G401 (cell line): ENCODE measurements at regions not wholly inside any gene's neighbourhood (a gene's known extent, or its start where the extent isn't known, plus 50 kb on each side); places are given as distances from the start of the nearest gene placed in this dataset.

Source experiments
- DNase-seq: peaks from one replicate; pipeline ENCODE4 v3.0.0-alpha.2; 2015; ENCODE audit warnings: low spot score
- in situ Hi-C: cut with HindIII; loops from 2 replicates; pipeline ENCODE4 v1.10.0; 2016; ENCODE audit warnings: low sequenced_read_pairs, mixed read lengths

GRCh38 chr16:65469116-65469515, 347.3 kb upstream of the CDH11 start:
- DNase-seq: no peak
- in situ Hi-C loops: no loop called here

DNA sequence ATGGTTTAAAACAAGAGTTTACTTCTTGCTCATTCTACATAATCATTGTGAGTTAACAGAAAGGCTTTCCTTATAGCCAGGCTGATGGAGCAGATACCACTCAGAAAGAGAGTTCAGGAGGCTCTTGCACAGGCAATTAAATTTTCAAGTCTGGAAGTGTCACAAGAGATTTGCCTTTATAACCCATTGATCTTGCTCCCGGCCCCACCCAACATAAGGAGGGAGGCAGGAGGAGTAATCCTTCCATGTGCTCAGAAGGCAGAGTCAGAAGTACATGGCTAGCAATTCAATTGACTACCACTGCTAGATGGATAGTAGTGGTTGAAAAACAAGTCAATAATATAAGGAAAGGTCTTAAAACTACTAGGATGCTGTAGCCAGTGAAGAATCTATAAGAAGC, 346.3 kb upstream of the CDH11 start:
- DNase-seq: no peak
- in situ Hi-C loops: no loop called here

DNA sequence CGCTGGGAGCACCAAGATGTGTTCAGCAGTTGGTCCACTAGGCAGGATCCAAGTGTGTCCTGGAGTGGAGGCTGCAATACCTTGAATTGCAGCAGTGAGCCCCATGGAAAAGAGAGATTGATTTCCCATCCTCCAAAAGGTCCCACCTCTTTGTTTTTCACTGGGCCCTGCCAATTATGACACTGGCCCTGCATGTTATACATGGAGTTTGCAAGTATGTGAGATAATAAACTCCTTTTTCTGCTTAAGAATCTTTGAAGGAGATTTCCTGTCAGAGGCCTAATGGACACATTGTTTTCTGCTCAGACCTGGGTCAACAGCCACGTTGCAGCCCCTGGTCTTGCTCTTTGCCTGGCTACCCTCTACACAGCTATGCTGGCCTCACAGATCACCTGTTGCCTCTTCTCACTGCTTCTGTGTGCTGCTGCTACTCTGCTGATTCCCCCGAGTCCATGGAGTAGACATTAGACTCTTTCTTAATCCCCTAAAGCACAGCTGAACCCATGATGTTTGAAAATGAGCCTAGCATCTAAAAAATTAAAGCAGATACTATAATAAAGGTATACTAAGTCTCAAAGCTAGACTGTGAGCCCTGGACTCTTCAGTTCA, 341.9 kb upstream of the CDH11 start:
- DNase-seq: no peak
- in situ Hi-C loops: no loop called here

DNA sequence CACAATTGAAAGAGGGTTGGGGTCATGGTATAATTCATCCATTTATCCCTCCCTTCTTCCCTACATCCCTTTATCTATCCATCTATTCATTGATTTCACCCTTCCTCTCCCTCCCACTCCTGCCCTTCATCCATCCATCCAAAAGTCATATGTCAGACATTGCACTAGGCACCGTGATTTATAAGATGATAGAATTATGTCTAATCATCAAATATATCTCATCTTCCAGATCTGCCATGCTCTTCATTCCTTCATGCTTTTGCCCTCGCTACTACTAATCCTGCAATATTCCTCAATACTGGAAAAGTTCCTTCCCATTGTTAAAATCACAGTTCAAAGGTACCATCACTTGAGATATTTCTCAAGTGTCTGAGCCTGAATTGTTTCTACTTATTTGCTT, 335.2 kb upstream of the CDH11 start:
- in situ Hi-C loops: no loop called here
- DNase-seq: no peak

GRCh38 chr16:65455761-65456160, 333.9 kb upstream of the CDH11 start:
- in situ Hi-C loops: no loop called here
- DNase-seq: no peak

DNA sequence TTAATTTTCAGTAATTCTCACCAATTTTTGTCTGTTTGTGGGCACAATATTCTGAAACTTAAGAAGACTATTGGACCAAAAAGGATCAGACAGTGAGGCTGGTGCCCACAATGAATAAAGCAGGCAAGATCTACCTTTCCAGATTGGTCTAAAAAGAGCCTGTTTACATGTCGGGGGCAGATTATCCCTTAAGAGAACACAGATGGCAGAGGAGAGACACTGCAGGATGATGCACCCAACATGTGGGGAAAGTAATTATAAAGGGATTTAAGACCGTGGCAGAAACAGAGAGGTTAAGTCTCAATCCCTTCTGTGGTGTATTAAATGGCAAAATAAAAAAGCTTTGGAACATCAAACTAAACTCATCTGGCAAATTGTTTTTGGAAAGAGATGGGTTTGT, 331.8 kb upstream of the CDH11 start:
- no peak for DNase-seq
- in situ Hi-C loops: no loop called here

- in situ Hi-C loops: no loop called here
These were observed 327.7 kb upstream of the CDH11 start for GRCh38 chr16:65449526-65449925.

GRCh38 chr16:65446427-65446826, 324.6 kb upstream of the CDH11 start:
- no peak for DNase-seq
- in situ Hi-C loops: no loop called here

More at GRCh38 chr16:65449526-65449925, 327.7 kb upstream of the CDH11 start:
- DNase-seq: no peak

DNA sequence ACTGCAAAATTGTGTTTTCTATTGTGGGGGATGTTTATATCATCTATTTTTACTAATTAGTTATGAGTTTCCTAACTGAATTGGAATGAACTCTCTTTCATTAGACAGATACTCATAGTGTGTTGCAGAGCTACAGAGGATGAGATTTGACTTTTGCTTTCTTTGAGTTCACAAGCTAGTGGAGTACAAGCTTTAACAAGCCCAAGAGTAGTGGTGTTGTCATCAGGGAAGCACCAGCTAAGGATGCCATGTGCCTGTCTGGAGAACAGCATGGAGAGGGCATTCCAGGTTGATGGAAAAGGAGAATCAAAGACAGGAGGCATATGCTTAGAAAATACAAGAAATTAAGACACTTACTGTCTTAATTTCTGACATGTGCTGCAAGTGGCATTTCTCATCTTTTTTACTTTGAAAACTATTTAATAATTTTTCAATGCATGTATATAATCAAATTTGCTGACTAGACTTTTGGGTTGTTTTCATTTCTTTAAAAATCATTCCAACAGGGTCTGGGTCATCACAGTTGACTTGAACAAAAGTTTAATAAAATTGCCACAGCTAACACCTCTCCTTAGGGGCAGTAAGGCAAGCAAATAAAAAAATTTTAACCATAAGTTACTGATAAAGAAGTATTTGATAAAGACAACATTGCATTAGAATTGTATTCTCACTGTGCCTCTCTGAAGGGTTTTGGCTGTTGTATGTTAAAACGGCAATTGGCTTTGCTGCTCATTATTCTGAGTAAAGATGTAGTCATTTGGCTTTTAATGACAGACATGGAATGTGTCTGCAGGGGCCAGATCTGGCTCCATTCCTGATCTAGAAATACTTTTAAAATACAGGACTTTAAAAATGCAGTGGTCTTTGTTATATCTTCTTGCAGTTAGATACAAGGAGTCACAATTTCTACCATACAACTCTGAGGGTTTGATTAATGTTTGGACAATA, 323.7 kb upstream of the CDH11 start:
- in situ Hi-C loops: no loop called here
- no peak for DNase-seq

- in situ Hi-C loops: no loop called here
- DNase-seq: no peak
These were observed 319.6 kb upstream of the CDH11 start for GRCh38 chr16:65441501-65441900.

GRCh38 chr16:65429504-65430181, 307.8 kb upstream of the CDH11 start:
- no peak for DNase-seq
- in situ Hi-C loops: no loop called here

GRCh38 chr16:65426484-65426883, 304.6 kb upstream of the CDH11 start:
- in situ Hi-C loops: no loop called here
- no peak for DNase-seq

- DNase-seq: no peak
- in situ Hi-C loops: no loop called here
These were observed 301.1 kb upstream of the CDH11 start for GRCh38 chr16:65422934-65423333.

- in situ Hi-C loops: no loop called here
These were observed 299.7 kb upstream of the CDH11 start for GRCh38 chr16:65421596-65421995.

DNA sequence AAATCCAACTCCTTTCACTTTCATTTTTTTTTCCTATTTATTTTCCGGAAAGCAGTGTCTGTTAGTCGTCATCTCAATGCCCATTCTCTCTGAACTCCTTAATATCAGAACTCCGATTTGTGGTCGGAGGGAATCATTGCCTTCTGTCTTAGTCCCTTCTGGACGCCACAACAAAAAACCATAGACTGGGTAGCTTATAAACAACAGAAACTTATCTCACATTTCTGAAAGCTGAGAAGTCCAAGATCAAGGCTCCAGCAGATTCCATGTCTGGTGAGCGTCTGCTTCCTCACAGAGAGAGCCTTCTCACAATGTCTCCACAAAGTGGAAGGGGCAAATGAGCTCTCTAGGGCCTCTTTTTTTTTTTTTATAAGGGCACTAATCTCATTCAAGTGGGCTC, 296.6 kb upstream of the CDH11 start:
- DNase-seq: no peak
- in situ Hi-C loops: no loop called here

More at GRCh38 chr16:65421596-65421995, 299.7 kb upstream of the CDH11 start:
- DNase-seq: no peak

DNA sequence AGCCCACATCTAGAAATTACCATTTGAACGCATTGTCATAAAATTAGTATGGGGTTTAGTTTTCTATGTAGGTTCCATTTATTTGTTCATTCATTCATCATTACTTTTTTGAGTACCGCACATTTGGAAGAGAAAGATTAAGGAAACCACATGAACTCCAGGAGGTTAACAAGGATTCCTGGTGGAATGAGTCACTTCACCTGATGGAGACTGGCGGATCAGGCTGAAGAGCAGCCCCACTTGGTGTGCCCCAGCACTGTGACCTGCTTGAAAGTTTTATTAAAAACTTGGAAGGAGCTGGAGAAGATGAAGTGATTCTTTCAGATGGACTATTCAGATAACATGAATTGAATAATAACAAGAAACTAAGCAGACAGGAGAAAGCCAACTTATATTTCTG, 293.6 kb upstream of the CDH11 start:
- in situ Hi-C loops: no loop called here
- no peak for DNase-seq

- in situ Hi-C loops: no loop called here
- no peak for DNase-seq
These were observed 292.6 kb upstream of the CDH11 start for GRCh38 chr16:65414284-65414984.

DNA sequence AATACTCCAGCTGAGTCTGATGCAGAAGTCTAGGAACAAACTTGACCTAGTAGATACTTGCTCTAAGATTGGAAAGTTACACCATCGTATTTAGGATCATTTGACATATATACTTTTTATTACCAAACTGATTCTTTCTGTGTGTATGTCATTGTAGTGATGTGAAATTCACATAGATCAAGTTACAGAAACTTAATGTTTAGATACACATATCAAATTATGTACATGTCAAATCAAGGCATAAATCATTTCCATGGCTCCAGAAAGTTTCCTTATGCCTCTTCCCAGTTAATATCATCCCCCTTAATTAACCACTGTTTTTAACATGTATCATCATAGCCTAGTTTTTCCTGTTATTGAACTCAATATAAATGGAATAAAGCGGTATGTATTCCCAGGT, 292.0 kb upstream of the CDH11 start:
- DNase-seq: no peak
- in situ Hi-C loops: no loop called here

DNA sequence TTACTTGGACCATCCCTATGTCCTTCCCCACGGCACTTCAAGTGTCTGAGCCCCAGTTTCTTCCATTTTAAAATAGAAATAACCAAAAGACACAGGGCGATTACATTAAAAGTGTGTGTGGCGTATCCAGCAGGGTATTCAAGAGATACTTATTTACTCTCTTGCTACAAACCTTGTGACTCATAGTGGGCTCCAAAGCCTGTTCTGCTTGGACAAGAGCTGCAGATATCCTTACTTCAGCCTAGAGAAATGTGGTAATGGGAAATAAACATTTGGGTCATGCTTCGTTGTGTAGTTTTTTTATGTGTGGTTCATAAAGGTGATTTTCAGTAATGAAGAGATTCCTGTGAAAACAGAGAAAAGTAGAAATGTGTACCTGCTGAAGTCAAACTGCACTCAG, 288.9 kb upstream of the CDH11 start:
- DNase-seq: no peak
- in situ Hi-C loops: no loop called here

DNA sequence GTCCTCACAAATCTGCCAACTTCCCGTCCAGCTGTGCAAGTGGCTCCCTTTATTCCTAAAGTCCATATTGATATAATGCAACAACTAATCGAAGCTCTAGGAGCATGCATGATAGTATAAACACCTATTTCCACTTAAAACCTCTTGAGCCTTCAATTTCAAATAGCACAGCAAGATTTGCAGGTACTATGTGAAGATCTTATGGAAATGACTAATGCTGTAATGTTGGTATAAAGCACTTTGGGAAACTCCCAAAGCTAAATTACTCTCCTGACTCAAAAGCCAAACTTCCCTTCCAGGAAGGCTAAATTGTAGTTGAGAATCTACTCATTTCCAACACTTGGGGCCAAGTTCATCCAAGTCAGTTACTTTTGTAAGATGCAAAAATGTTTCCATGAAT, 287.6 kb upstream of the CDH11 start:
- no peak for DNase-seq
- in situ Hi-C loops: no loop called here
